GM12801 (cell line): ENCODE measurements at regions not wholly inside any gene's neighbourhood (a gene's known extent, or its start where the extent isn't known, plus 50 kb on each side); places are given as distances from the start of the nearest gene placed in this dataset.

ENCODE experiments used
- TF ChIP-seq, protein P1 (sequence below): IDR thresholded peaks from one replicate; pipeline ENCODE4 v1.5.1; 2011; ENCODE audit warnings: control low read depth; ENCODE audit not compliant: insufficient read length; ENCODE audit errors: extremely low read depth

DNA sequence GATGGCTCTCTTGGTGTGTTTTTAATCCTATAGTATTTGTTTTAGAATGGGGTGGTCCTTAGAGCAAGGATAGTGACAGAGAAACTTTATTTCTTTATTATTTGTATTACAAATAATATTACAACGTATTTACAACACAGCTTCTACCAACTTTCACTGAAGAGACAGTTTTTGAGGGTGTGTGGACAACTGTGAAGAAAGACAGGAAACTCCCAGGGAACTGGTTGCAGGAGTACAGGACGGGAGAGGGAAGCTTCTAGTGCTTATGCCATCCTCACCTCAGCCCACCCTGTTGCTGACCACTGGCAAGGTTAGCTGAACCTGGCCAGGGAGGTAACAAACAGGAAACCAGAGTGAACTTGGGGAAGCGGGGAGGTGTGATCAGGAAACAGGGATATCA is 251.7 kb downstream of the BCL11A start:
- TF ChIP-seq, protein P1, sequence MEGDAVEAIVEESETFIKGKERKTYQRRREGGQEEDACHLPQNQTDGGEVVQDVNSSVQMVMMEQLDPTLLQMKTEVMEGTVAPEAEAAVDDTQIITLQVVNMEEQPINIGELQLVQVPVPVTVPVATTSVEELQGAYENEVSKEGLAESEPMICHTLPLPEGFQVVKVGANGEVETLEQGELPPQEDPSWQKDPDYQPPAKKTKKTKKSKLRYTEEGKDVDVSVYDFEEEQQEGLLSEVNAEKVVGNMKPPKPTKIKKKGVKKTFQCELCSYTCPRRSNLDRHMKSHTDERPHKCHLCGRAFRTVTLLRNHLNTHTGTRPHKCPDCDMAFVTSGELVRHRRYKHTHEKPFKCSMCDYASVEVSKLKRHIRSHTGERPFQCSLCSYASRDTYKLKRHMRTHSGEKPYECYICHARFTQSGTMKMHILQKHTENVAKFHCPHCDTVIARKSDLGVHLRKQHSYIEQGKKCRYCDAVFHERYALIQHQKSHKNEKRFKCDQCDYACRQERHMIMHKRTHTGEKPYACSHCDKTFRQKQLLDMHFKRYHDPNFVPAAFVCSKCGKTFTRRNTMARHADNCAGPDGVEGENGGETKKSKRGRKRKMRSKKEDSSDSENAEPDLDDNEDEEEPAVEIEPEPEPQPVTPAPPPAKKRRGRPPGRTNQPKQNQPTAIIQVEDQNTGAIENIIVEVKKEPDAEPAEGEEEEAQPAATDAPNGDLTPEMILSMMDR = no peak

DNA sequence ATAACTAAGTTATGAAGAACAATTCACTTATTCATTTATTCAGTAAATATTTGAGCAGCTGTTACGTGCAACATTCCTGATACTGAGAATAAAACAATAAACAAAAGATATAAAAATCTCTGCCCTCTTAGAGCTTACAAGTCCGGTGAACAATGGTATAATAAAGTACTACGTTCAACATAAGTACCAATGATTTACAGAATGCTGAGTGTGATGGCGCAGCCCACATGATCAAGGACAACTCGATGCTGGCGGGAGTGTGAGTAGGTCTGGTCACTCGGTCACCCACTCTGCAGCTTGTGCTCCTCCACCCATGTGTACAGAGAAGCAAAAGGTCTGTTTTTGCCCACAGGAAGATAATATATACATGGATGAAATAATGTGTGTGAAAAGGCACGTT is 254.3 kb downstream of the BCL11A start:
- TF ChIP-seq, protein P1 = no peak

DNA sequence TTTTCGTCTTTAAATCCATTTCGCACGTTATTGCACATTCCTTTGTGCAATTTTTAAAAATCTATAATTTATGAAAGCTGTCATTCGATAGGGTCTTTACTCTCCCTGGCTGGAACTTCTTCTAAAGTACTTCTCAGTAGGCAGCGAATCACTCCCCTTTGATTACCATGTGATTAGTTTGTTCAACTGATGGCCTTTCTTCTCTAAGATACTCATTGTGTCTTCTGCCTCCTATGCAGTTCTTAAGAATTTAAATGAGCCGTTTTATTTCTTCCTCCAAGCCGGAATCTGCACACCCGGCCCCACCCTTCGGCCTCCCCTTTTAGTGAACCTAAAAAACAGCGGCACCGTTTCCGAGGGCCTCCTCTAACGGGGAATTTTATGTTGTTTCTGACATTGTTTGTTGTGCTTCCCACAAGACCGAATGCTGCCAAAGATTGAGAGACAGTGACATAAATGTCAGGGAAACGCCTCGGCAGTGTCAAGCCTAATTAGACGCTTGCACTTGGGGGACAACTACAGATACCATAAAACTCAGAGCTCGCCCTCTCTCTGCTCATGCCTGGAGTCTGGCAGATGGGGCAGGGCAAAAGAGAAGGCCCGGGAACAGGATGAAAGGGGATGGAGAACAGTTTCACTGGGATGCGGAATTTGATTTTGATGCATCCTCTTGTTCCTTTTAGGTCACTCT is 255.3 kb downstream of the BCL11A start:
- TF ChIP-seq, protein P1 = no peak

DNA sequence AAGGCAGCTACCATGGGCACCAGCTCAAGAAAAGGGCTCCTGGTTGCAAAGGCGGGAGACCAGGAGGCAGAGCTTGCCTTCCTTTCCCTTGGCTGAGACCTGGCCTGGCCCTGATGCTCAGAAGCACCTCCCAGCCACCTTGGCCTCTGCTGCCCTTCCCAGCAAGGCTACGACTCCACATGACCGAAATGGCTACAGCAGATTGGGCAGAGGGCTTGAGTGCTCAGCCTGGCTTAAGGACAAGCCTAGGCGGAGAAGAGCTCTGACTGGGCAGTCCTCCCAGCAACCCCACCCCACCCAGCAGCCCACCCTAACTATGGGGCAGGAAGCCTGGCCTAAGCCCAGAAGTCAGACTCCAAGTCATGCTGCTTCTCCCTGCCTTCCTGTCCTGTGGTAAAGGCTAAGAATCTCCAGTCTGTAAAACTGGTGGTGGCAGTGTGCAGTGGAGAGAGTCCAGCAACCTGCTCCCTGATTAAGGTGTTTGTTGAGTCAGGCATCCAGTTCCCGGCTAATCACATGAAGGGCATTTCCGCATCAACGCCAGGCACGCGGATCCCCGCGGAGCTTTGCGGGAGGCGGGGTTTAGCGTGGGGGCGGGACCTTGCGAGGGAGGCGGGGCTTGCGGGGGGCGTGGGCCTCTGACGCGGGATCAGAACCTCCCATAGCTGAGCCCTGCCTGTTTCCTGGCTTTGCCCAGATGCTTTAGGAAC is 256.0 kb downstream of the BCL11A start:
- TF ChIP-seq, protein P1 = no peak

DNA sequence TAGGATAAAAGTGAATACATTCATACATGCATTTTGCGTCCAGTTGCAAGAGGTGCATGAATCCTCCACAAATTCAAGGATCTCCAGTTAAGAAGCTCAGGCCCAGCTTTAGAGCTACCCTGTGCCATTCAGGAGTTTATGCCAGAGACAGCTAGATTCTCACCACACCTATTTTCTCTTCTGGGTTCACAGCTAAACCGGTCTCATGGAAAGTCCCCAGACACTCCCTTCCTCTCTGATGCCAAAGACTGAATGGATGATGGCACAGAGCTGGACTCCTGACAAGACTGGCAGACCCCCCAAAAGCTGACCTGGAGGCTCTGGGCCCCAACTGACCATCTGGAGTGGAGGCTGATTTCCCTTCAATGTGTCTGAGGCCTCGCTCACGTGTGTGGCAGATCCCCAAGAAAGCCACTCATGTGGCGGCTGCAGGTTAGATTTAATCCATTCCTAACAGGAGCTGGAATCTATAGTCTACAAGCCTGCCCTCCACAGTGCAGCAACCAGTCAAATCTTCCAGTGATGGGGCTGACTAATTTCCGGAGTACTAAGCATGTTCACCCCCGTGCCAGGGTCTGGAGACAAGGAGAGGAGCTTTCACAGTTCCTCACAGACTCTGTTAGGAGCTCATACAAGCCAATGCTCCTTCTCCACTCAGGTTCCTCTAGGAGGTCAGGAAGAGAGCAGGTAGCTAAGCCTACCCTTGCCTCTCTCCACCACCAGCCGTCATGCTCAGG is 257.1 kb downstream of the BCL11A start:
- TF ChIP-seq, protein P1 = no peak

DNA sequence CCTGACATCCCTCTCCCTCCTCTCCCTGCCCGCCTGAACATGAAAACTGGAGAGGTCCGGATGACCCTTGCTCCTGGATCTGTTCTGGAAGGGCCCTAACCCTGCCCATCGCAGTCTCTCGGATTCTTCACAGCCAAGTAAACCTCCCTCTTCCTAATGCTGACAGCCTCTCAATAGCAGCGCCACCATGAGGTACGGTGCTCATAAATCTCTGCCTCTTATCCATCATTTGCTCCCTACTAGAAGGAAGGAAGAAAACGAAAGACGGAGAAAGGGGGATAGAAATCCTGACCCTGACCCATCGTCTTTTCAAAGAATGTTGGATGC is 257.9 kb downstream of the BCL11A start:
- TF ChIP-seq, protein P1 = no peak

DNA sequence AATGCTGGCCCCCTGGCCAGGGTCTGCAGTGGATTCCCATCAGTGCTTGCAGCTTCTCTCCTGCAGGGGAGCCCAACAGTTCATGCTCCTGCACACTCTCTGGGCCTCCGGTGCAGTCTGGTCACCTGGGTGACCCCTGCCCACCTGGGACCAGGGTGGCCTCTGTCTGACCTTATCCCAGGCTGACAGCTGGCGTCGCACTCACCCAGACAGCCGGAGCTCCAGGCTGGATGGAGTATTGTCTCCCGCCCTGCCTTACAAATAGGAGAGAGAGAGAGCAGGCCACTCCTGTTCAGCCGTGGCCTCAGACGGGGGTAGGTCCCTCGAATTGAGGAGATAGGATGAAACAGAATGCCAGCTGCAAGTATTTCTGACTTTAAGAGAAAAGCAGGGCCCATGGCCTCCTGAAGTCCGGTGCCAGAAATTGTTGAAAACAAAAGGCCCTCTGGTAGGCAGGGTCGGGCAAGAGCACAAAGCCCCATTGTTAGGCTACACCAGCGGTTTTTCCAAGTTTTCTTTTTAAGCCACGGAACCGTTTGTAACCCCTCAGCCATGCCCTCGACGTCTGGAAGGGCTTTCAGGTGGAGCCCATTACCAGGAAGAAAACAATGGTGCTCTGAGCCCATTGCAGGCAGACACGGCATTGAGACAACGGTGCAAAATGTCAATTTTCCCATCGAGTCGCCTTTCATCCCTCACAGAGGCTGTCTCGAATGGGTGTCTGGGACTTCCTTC is 258.4 kb downstream of the BCL11A start:
- TF ChIP-seq, protein P1 = no peak
